GM23338 (cell line): ENCODE measurements at regions not wholly inside any gene's neighbourhood (a gene's known extent, or its start where the extent isn't known, plus 50 kb on each side); places are given as distances from the start of the nearest gene placed in this dataset.

Experiments
- ATAC-seq: fragments of 200-7000 bp; cut with Tn5 transposase; 3 replicates; pipeline ENCODE4 v1.9.1; 2020
- DNase-seq: peaks from one replicate; pipeline ENCODE4 v3.0.0-alpha.2; 2015; ENCODE audit warnings: low spot score
- H2AFZ ChIP-seq: fragments of 200-600 bp; sonication (generic); 2 replicates; pipeline ENCODE4 v1.8.0; 2016; ENCODE audit warnings: antibody characterized with exemption, mild to moderate bottlenecking, moderate library complexity
- H3F3A ChIP-seq: fragments of 200-600 bp; sonication (generic); replicated peaks from 2 replicates; pipeline ENCODE4 v1.8.0; 2017; ENCODE audit warnings: antibody characterized with exemption, mixed run types, low read depth
- H3K27ac ChIP-seq: fragments of 200-600 bp; sonication (generic); 2 replicates; pipeline ENCODE4 v1.6.1; 2016; ENCODE audit warnings: low read depth
- H3K27me3 ChIP-seq: fragments of 200-600 bp; sonication (generic); 2 replicates; pipeline ENCODE4 v1.8.0; 2016; ENCODE audit warnings: mild to moderate bottlenecking, mixed run types, moderate library complexity; ENCODE audit not compliant: insufficient read depth
- H3K36me3 ChIP-seq: fragments of 200-600 bp; sonication (generic); 2 replicates; pipeline ENCODE4 v1.8.0; 2016; ENCODE audit warnings: mild to moderate bottlenecking; ENCODE audit not compliant: insufficient read depth
- H3K4me1 ChIP-seq: fragments of 200-600 bp; sonication (generic); 2 replicates; pipeline ENCODE4 v1.8.0; 2016; ENCODE audit warnings: mild to moderate bottlenecking, moderate library complexity; ENCODE audit not compliant: insufficient read depth
- H3K4me2 ChIP-seq: fragments of 200-600 bp; sonication (generic); 2 replicates; pipeline ENCODE4 v1.7.1; 2017; ENCODE audit warnings: mixed run types
- H3K4me3 ChIP-seq: fragments of 200-600 bp; sonication (generic); 2 replicates; pipeline ENCODE4 v1.6.1; 2016; ENCODE audit warnings: mixed run types
- H3K79me2 ChIP-seq: fragments of 200-600 bp; sonication (generic); replicated peaks from 2 replicates; pipeline ENCODE4 v1.8.0; 2017; ENCODE audit warnings: mild to moderate bottlenecking; ENCODE audit not compliant: insufficient read depth
- H3K9me2 ChIP-seq: fragments of 200-600 bp; sonication (generic); 2 replicates; pipeline ENCODE4 v1.8.0; 2017; ENCODE audit not compliant: insufficient read depth
- H4K20me1 ChIP-seq: fragments of 200-600 bp; sonication (generic); replicated peaks from 2 replicates; pipeline ENCODE4 v1.8.0; 2017; ENCODE audit warnings: mild to moderate bottlenecking; ENCODE audit not compliant: insufficient read depth
- H3K27ac Mint-ChIP-seq: 2 replicates; pipeline ENCODE4 v1.8.0; 2020; ENCODE audit warnings: inconsistent platforms, mild to moderate bottlenecking, moderate library complexity, mixed read lengths
- H3K27me3 Mint-ChIP-seq: 3 replicates; pipeline ENCODE4 v1.8.0; 2022; ENCODE audit warnings: low read depth, mild to moderate bottlenecking, moderate library complexity, mixed read lengths, inconsistent platforms; ENCODE audit not compliant: insufficient read depth, poor library complexity
- H3K36me3 Mint-ChIP-seq: 3 replicates; pipeline ENCODE4 v1.8.0; 2021; ENCODE audit warnings: low read depth, mild to moderate bottlenecking, inconsistent platforms, moderate library complexity, mixed read lengths
- H3K4me1 Mint-ChIP-seq: 3 replicates; pipeline ENCODE4 v1.8.0; 2020; ENCODE audit warnings: mild to moderate bottlenecking, inconsistent platforms, mixed read lengths
- H3K4me3 Mint-ChIP-seq: 3 replicates; pipeline ENCODE4 v1.8.0; 2021; ENCODE audit warnings: moderate library complexity, mild to moderate bottlenecking, inconsistent platforms, mixed read lengths
- H3K9me3 Mint-ChIP-seq: 3 replicates; pipeline ENCODE4 v1.8.0; 2020; ENCODE audit warnings: moderate library complexity, mild to moderate bottlenecking, inconsistent platforms, mixed read lengths
- CTCF ChIP-seq, 2 experiments: fragments of 200-600 bp in 1 of 2; sonication (generic) in 1 of 2; conservative IDR thresholded peaks; 2 replicates each; pipeline versions ENCODE4 v1.5.1 to v1.6.1; 2016 to 2017; ENCODE audit warnings: antibody characterized with exemption in 2 of 2, low read depth in 2 of 2, mild to moderate bottlenecking in 2 of 2, moderate library complexity in 1 of 2
- ETS1 ChIP-seq: IDR thresholded peaks from 2 replicates; pipeline ENCODE4 v1.6.1; 2016; ENCODE audit warnings: antibody characterized with exemption
- EZH2 ChIP-seq: fragments of 200-600 bp; sonication (generic); IDR thresholded peaks from one replicate; pipeline ENCODE4 v1.8.0; 2017; ENCODE audit warnings: antibody characterized with exemption, mild to moderate bottlenecking, low read depth; ENCODE audit not compliant: unreplicated experiment
- EZH2phosphoT487 ChIP-seq: fragments of 200-600 bp; sonication (generic); IDR thresholded peaks from one replicate; pipeline ENCODE4 v1.8.1; 2018; ENCODE audit warnings: antibody characterized with exemption; ENCODE audit not compliant: unreplicated experiment
- JUNB ChIP-seq: IDR thresholded peaks from one replicate; pipeline ENCODE4 v1.6.1; 2016; ENCODE audit warnings: antibody characterized with exemption; ENCODE audit not compliant: unreplicated experiment
- NANOG ChIP-seq: IDR thresholded peaks from 2 replicates; pipeline ENCODE4 v1.6.1; 2016; ENCODE audit warnings: antibody characterized with exemption, borderline replicate concordance
- POLR2AphosphoS5 ChIP-seq: IDR thresholded peaks from 2 replicates; pipeline ENCODE4 v1.6.1; 2016; ENCODE audit warnings: antibody characterized with exemption, low read depth
- REST ChIP-seq: IDR thresholded peaks from one replicate; pipeline ENCODE4 v1.6.1; 2018; ENCODE audit warnings: antibody characterized with exemption; ENCODE audit not compliant: unreplicated experiment
- STAT1 ChIP-seq: IDR thresholded peaks from one replicate; pipeline ENCODE4 v1.6.1; 2016; ENCODE audit warnings: antibody characterized with exemption; ENCODE audit not compliant: unreplicated experiment
- ZNF114 ChIP-seq: fragments of 250-450 bp; sonication (Bioruptor Pico); IDR thresholded peaks from 2 replicates; pipeline ENCODE4 v1.5.0; 2020; ENCODE audit warnings: mild to moderate bottlenecking, moderate library complexity
- ZNF331 ChIP-seq: fragments of 250-450 bp; sonication (Bioruptor Pico); IDR thresholded peaks from 2 replicates; pipeline ENCODE4 v1.5.0; 2020; ENCODE audit warnings: low read depth, mild to moderate bottlenecking, moderate library complexity
- ZNF462 ChIP-seq: fragments of 250-450 bp; sonication (Bioruptor Pico); IDR thresholded peaks from 2 replicates; pipeline ENCODE4 v1.5.0; 2020; ENCODE audit warnings: mild to moderate bottlenecking, moderate library complexity

GRCh38 chr10:22851865-22852239 lies 76.0 kb upstream of the ARMC3 start:
- no peaks in the 10 kb centered on the region for H3K4me1 ChIP-seq
- no peaks in the 10 kb centered on the region for H3K27me3 ChIP-seq
- no peaks in the 10 kb centered on the region for H3F3A ChIP-seq
- H2AFZ ChIP-seq: no peak overlapping the region
- no peaks in the 10 kb centered on the region for H3K36me3 ChIP-seq
- no peak overlapping the region for H3K4me3 ChIP-seq
- H3K4me2 ChIP-seq: no peak overlapping the region
- peaks cover 16% of the 10 kb centered on the region; the same call in 1 of the 2 replicates for H3K9me2 ChIP-seq
- no peak overlapping the region for H3K27ac ChIP-seq
- DNase-seq (no peak), ATAC-seq (no peak)
- Mint-ChIP-seq H3K27ac (no peak overlapping the region), H3K9me3 (no peaks in the 10 kb centered on the region), H3K36me3 (no peaks in the 10 kb centered on the region), H3K4me1 (peaks cover 3% of the 10 kb centered on the region; the same call in 1 of the 3 replicates), H3K4me3 (no peak overlapping the region), H3K27me3 (peaks cover 1% of the 10 kb centered on the region)
- no peaks in the 10 kb centered on the region for H4K20me1 ChIP-seq
- no peaks in the 10 kb centered on the region for H3K79me2 ChIP-seq
- no peak for TF ChIP-seq ZNF462 (CRISPR knock-in tag)
- TF ChIP-seq EZH2: no peak
- no peak for TF ChIP-seq ZNF331 (CRISPR knock-in tag)
- no peak for TF ChIP-seq ETS1
- no peak for TF ChIP-seq JUNB
- no peak for TF ChIP-seq EZH2phosphoT487
- TF ChIP-seq ZNF114: no peak
- no peak for TF ChIP-seq POLR2AphosphoS5
- TF ChIP-seq REST: no peak
- TF ChIP-seq NANOG: no peak
- no peak for TF ChIP-seq STAT1
- TF ChIP-seq CTCF (conservative IDR thresholded peaks at IDR 0.05; ENCODE audit: low read depth in 2 of 2): no peak
